ENCODE measurements at regions not wholly inside any gene's neighbourhood (a gene's known extent, or its start where the extent isn't known, plus 50 kb on each side); places are given as distances from the start of the nearest gene placed in this dataset.
"Not testable (repeated sequence)": the region's sequence is repeated elsewhere in the genome, so short reads cannot be mapped to it uniquely, and the experiment has no call there.

GRCh38 chr3:40649346-40649745 is 124.6 kb downstream of the ZNF621 start:
- DNase-seq, result no peak

- DNase-seq, result no peak
Observed at GRCh38 chr3:40652072-40652471, 127.3 kb downstream of the ZNF621 start.

GRCh38 chr3:40653001-40653400 is 128.2 kb downstream of the ZNF621 start:
- no peak for DNase-seq

- DNase-seq, result no peak
Observed at GRCh38 chr3:40653878-40654277, 129.1 kb downstream of the ZNF621 start.

GRCh38 chr3:40655551-40655950 is 130.8 kb downstream of the ZNF621 start:
- DNase-seq, result no peak

GRCh38 chr3:40657623-40658022 is 132.9 kb downstream of the ZNF621 start:
- DNase-seq, result no peak

- DNase-seq, result no peak
Observed at GRCh38 chr3:40658305-40658704, 133.5 kb downstream of the ZNF621 start.

- no peak for DNase-seq
Observed at GRCh38 chr3:40660554-40660953, 135.8 kb downstream of the ZNF621 start.

GRCh38 chr3:40661284-40661683 is 136.5 kb downstream of the ZNF621 start:
- no peak for DNase-seq

GRCh38 chr3:40663280-40663679 is 138.5 kb downstream of the ZNF621 start:
- no peak for DNase-seq

GRCh38 chr3:40669176-40669575 is 144.4 kb downstream of the ZNF621 start:
- DNase-seq, result no peak

- DNase-seq, result no peak
Observed at GRCh38 chr3:40672861-40673260, 148.1 kb downstream of the ZNF621 start.

GRCh38 chr3:40677321-40677720 is 152.6 kb downstream of the ZNF621 start:
- DNase-seq, result no peak

- no peak for DNase-seq
Observed at GRCh38 chr3:40677749-40678148, 153.0 kb downstream of the ZNF621 start.

GRCh38 chr3:40679290-40679689 is 154.5 kb downstream of the ZNF621 start:
- no peak for DNase-seq

- no peak for DNase-seq
Observed at GRCh38 chr3:40680685-40681657, 156.2 kb downstream of the ZNF621 start.

GRCh38 chr3:40681658-40682055 is 156.9 kb downstream of the ZNF621 start:
- DNase-seq, result no peak

- no peak for DNase-seq
Observed at GRCh38 chr3:40689837-40690236, 165.1 kb downstream of the ZNF621 start.

GRCh38 chr3:40690749-40691451 is 166.1 kb downstream of the ZNF621 start:
- DNase-seq, result no peak

GRCh38 chr3:40691452-40691861 is 166.7 kb downstream of the ZNF621 start:
- DNase-seq, result no peak

- DNase-seq, result no peak
Observed at GRCh38 chr3:40695848-40696247, 171.1 kb downstream of the ZNF621 start.

GRCh38 chr3:40698611-40699010 is 173.9 kb downstream of the ZNF621 start:
- DNase-seq, result not testable (repeated sequence)

- DNase-seq, result no peak
Observed at GRCh38 chr3:40701016-40701588, 176.3 kb downstream of the ZNF621 start.

GRCh38 chr3:40704224-40704623 is 179.5 kb downstream of the ZNF621 start:
- no peak for DNase-seq
